ENCODE measurements at regions not wholly inside any gene's neighbourhood (a gene's known extent, or its start where the extent isn't known, plus 50 kb on each side); places are given as distances from the start of the nearest gene placed in this dataset.
A peak's percentile ranks its signal among the peaks of the same experiment; 100 is the strongest.

- DNase-seq = no peak
Observed at GRCh38 chr2:160632084-160632975, 138.7 kb upstream of the RBMS1 start.

DNA sequence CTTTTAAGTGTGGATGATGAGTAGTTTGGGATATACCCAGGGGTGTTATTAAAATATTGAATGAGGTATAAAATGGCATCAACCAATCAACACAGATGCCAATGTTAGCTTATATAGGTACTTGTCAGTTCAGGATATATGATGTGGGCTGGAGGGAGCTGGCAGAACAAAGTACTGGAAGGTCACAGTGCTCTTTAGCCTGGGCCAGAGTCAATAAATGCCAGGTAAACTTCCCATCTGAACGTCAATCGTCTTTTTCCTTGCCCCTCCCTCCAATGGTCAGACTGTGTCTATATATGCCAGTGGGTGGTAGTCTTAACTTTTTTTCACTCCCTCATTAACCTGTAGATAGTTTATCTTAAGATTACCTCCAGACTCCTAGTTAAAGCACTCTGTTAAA is 140.8 kb upstream of the RBMS1 start:
- DNase-seq = no peak

DNA sequence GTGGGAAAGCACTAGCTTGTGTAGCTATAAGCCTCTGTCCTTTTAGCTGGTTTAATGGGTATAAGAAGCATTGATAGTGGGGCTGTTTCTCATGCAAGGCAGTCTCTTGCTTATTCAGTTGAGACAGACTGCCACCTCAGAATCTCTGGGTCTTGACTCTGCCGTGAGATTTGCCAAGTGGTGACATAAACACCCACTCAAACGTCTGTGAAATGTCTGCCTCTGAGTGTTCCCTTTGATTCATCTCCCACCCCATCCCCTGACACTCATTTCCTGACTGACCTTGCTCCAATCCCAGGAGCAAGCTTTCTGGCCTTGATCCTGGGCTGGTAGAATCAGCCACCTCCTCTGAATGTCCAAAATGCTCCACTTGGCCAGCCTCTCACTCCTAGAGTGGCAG is 141.9 kb upstream of the RBMS1 start:
- peak; percentile 24 to 48 for DNase-seq

GRCh38 chr2:160639472-160639871 is 145.9 kb upstream of the RBMS1 start:
- no peak for DNase-seq

- no peak for DNase-seq
Observed at GRCh38 chr2:160646684-160647444, 153.3 kb upstream of the RBMS1 start.

DNA sequence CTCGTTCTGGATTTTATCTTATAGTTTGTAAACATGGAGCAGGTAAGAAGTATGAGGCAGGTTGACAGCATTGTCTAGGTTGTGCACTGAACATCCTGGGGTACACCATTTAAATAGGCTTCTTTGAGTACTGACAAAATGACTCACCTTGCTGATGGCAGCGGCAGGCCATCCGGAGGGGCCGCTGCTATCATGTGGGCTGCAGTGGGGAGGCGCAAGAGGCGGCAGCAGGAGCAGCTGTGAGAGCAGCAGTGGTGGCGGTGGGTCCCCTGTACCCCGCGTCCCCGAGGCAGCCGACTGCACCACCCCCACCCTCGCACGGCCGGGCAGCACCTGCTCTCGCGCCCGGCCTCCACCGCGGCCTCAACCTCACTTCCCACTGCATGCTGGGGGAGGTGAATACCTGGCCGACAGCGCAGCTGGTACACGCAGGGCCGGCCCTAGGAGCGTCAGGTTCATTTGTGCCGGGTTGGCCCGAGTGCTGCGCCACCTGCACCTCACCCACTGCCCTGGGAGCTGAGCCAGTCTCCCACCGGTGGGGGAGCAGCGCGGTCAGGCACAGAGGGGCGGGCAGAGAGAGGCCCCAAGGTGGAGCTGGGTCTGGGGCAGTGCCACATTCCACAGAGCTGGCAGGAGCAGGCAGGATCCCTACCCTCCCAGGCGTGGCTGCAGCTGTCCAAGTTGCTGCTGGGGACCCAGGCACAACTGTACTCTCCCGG is 154.5 kb upstream of the RBMS1 start:
- DNase-seq = no peak

- no peak for DNase-seq
Observed at GRCh38 chr2:160649698-160650097, 156.1 kb upstream of the RBMS1 start.

DNA sequence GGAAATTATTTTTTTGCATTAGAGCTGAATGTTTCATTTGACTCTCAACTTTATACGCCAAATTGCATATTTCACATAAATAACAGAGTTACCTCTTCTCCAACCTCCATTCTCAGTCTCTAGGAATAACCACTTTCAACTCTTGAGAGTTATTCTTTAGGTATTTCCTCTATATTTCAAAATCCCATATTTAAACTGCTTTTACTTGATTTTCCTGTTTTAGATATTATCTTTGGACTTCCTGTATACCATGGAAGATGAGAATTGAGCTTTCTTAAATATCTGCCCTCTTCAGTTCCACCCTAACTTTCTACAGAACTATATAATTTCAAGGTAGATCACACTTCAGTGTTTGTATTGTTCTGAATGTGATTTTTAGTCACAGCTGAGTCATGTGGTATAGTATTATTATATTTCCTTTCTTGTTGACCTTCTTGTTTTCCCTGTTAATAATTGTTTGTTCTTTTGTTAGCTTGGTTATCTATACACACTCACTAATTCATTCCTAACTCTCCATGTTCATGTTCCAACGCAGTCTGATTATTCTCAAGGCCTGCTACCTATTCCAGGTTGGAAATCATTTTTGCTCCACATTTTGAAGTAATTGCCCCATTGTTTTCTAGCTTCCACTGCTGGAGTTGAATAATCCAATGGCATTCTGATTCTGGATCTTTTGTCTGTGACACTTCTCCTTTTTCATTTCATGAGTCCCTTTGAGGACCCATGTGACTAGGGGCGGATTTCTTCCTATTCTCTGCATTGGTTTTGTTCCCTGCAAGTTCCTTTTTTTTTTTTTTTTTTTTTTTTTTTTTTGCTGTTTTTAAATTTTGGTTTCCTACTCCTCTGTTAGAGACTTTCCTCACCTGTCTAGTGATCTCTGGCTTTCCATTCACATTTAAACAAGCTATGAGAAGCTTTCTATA is 156.8 kb upstream of the RBMS1 start:
- peak; percentile 92 to 94 for DNase-seq

- peak; percentile 81 to 88 for DNase-seq
Observed at GRCh38 chr2:160651416-160652200, 158.0 kb upstream of the RBMS1 start.

DNA sequence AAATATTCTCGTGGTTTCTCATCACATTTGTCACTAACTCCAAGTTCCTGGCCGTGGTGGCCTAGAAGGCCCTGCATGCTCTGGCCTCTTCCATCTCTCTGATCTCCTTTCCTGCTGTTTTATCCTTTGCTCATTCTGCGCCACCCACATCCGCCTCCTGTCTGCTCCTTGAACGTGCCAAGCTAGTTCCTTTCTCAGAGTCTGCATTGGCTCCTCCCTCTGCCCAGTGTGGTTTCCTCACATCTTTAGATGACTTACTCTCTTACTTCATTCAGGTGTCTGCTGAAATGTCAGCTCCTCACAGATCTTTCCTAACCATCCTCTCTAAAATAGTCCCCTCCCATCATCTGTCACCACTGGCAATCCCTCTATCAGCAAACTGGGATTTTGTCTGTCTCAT is 158.6 kb upstream of the RBMS1 start:
- DNase-seq = peak; percentile 68 to 77

- DNase-seq = no peak
Observed at GRCh38 chr2:160657196-160657595, 163.6 kb upstream of the RBMS1 start.

DNA sequence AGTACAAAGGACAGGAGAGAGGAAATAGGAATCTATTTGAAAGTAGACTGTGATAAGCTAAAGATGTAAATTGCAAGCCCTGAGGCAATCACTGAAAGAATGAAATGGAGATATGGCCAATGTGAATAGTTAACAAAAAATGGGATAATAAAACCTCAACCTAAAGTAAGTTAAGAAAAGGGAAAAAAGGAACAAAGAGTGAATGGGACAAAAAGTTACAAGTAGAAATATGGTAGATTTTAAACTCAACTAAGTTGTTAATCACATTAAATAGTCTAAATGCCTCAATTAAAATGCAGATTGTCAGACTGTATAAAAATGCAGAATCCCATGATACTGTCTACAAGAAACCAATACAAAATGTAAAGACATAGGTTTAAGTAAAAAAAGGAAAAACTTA is 165.2 kb upstream of the RBMS1 start:
- DNase-seq = no peak

DNA sequence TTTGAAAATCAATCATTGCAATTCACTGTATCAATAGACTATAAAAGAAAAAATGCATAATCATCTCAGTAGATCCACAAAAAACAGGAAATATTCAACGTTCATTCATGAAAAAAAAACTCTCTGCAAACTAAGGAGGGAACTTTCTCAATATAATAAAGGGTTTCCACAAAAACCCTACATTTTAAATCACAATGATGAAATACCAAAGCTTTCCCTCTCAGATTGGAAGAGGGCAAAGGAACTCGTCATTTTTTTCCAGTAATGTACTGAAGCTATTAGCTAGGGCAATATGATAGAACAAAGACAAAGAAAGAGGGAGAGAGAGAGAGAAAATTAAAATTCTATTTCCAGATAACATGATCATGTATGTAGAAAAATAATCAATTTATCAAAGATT is 167.1 kb upstream of the RBMS1 start:
- peak in 1 of 2 donors; percentile 52 for DNase-seq

DNA sequence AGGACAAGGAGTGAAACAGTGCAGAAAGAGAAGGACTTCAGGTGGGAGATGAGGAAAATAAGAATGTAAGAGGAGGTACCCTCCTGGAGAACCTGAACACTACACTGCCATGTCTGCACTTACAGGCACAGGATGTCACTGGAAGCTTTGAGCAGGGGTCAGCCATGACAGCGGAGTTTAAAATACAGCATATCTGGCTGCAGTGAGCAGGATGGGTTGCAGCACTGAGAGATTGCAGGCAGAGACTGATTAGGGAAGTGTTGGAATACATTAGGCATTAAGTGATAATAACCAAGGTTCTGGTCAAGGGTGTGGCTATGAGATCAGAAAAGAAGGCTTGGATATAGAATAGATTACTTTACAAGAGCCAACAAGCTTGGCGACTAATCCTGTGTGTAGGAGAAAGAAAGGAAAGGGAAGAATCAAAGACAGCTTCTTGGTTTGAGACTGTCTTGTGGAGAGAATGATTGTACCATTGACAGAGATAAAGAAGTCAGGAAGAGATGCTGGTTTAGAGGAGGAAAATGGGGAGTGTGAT is 171.1 kb upstream of the RBMS1 start:
- peak; percentile 20 to 33 for DNase-seq

GRCh38 chr2:160666154-160667060 is 172.8 kb upstream of the RBMS1 start:
- DNase-seq = peak; percentile 77 to 78

- DNase-seq = no peak
Observed at GRCh38 chr2:160667811-160668210, 174.2 kb upstream of the RBMS1 start.

GRCh38 chr2:160670618-160671017 is 177.0 kb upstream of the RBMS1 start:
- DNase-seq = peak in 1 of 2 donors; percentile 43

DNA sequence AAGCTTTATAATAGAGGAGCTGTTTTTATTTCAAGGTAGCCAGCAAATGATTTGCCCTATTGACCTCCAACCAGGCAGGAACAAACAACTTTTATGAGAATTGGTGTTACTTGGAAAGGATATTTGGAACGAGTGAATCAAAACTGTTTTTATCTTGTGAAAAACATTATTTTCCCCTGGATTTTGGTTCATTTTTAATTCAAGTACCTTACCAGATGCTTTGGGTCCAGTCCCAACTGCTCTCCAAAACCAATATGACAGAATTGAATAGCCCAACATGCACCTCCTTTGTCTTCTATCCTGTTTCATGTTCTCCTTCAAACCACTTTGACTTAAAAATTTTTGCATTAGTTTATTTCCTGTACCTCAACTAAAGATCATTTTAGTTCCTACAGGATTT is 178.6 kb upstream of the RBMS1 start:
- DNase-seq = no peak

GRCh38 chr2:160674146-160674750 is 180.6 kb upstream of the RBMS1 start:
- DNase-seq = peak in 1 of 2 donors; percentile 16

All from inflammatory macrophage (primary cell).